Neural cell (in vitro differentiated cells): ENCODE measurements at regions not wholly inside any gene's neighbourhood (a gene's known extent, or its start where the extent isn't known, plus 50 kb on each side); places are given as distances from the start of the nearest gene placed in this dataset.

Source experiments
- CTCF ChIP-seq: fragments of 450-650 bp; IDR thresholded peaks from 2 replicates; pipeline ENCODE4 v1.5.1; 2014; ENCODE audit warnings: antibody characterized with exemption, mild to moderate bottlenecking, moderate library complexity; ENCODE audit not compliant: poor library complexity, severe bottlenecking
- POLR2AphosphoS5 ChIP-seq: IDR thresholded peaks from 2 replicates; pipeline ENCODE4 v1.6.1; 2012

DNA sequence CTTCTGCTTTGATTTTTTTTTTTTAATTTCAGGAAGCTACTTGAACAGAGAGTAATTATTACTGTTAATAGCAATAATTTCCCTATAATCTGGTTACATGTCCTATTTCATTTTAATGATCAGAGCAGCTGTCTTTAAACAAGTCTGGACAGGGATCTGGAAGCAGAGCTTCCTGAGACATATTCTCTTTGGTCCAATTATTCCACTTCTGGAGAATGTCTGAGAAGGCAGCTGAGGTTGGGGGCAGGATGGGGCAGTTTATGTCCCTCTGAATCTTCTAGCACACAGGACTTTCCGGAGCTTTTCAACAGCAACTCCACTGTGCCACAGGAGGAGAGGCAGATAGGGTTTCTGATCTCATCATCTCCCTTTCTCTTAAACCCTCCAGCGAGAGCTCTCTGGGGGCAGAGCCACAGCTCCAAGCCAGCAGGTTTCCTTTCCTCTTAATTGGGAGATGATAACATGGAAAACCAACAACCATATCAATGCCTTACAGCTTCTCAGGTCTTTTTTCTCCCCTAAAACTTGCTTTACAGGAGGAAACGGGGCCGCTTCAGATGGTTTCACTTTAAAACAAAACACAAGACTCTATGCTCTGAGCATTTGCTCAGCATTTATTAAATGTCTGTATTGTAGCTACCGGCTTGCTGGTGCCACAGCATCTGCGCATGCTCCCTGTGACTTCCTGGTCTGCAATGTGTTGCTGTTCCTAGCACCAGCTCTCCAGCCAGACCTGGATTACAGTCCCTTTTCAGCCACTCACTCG lies 425.7 kb upstream of the USP24 start:
- TF ChIP-seq POLR2AphosphoS5 (no peak), CTCF (no peak)
